Spleen (tissue), 7 donors: ENCODE measurements at regions not wholly inside any gene's neighbourhood (a gene's known extent, or its start where the extent isn't known, plus 50 kb on each side); places are given as distances from the start of the nearest gene placed in this dataset.

Experiments
- POLR2A ChIP-seq, 3 donors: fragments of 450-650 bp; IDR thresholded peaks; one replicate each; pipeline ENCODE4 v1.5.1; 2017; ENCODE audit warnings: antibody characterized with exemption in 3 of 3, mild to moderate bottlenecking in 1 of 3
- POLR2AphosphoS5 ChIP-seq, 3 donors: sonication (generic); formaldehyde crosslinking; IDR thresholded peaks; one replicate each; pipeline ENCODE4 v1.5.1; 2017; ENCODE audit warnings: antibody characterized with exemption in 3 of 3
- TF ChIP-seq, protein P1 (sequence below), 11 experiments: fragments of 200-600 bp in 7 of 11; fragments of 450-650 bp in 4 of 11; sonication (generic) in 4 of 11; IDR thresholded peaks in 8 of 11; conservative IDR thresholded peaks in 3 of 11; 1 replicate in 7 of 11; 2 replicates in 4 of 11; pipeline versions ENCODE4 v1.4.0 to v1.8.0; 2016 to 2021; ENCODE audit warnings: antibody characterized with exemption in 11 of 11, inconsistent platforms in 4 of 11, mild to moderate bottlenecking in 1 of 11
- donor health status: DM: no; HTN: no; CAD: no; lungs with moderate emphysema.
- donor health status: DM: no; HTN: no; CAD: no.
- donor health status: DM: no; HTN: no; CAD: no.

DNA sequence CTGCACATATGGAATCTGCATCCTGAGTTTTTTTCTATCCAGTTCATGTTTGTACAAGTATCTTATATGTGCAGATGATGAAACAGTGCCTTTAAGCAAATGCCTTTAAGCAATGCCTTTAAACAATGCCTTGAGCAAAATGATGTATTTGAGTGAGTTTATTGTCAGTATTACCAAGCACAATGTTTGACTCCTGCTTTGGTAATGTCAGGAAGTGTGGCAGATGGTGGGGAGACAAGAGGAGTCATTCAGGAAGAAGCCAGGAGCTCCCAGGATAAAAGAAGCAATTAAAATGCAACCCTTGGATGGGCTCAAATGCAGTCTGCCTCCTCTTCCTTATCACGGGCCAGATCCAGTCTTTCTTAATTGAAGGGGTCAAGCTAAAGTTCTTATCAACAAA lies 108.7 kb upstream of the KCNJ15 start:
- TF ChIP-seq, protein P1, sequence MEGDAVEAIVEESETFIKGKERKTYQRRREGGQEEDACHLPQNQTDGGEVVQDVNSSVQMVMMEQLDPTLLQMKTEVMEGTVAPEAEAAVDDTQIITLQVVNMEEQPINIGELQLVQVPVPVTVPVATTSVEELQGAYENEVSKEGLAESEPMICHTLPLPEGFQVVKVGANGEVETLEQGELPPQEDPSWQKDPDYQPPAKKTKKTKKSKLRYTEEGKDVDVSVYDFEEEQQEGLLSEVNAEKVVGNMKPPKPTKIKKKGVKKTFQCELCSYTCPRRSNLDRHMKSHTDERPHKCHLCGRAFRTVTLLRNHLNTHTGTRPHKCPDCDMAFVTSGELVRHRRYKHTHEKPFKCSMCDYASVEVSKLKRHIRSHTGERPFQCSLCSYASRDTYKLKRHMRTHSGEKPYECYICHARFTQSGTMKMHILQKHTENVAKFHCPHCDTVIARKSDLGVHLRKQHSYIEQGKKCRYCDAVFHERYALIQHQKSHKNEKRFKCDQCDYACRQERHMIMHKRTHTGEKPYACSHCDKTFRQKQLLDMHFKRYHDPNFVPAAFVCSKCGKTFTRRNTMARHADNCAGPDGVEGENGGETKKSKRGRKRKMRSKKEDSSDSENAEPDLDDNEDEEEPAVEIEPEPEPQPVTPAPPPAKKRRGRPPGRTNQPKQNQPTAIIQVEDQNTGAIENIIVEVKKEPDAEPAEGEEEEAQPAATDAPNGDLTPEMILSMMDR (IDR thresholded peaks at IDR 0.05 in 8 of 11, conservative IDR thresholded peaks at IDR 0.05 in 3 of 11) = no peak
- TF ChIP-seq POLR2A (IDR thresholded peaks at IDR 0.05) = no peak
- no peak for TF ChIP-seq POLR2AphosphoS5 (IDR thresholded peaks at IDR 0.05)
